ENCODE measurements at regions not wholly inside any gene's neighbourhood (a gene's known extent, or its start where the extent isn't known, plus 50 kb on each side); places are given as distances from the start of the nearest gene placed in this dataset.

- no peaks in the 10 kb centered on the region for H3K4me1 ChIP-seq (ENCODE audit: insufficient read depth, low read length, poor library complexity, severe bottlenecking)
- no peak overlapping the region for H3K4me3 ChIP-seq (ENCODE audit: low read length, poor library complexity, severe bottlenecking)
- H3F3A ChIP-seq (ENCODE audit: low read depth), result no peaks in the 10 kb centered on the region
- H3K27me3 ChIP-seq (ENCODE audit: insufficient read depth, low read length, poor library complexity, severe bottlenecking), result no peaks in the 10 kb centered on the region
- TF ChIP-seq CTCF (conservative IDR thresholded peaks at IDR 0.05; ENCODE audit: low read length) (no peak), EZH2phosphoT487 (IDR thresholded peaks at IDR 0.05; ENCODE audit: borderline replicate concordance) (no peak)
- H3K9ac ChIP-seq (ENCODE audit: low read depth, low read length, poor library complexity, severe bottlenecking), result no peak overlapping the region
- H2AFZ ChIP-seq (ENCODE audit: low read length), result no peak overlapping the region
- no peaks in the 10 kb centered on the region for H3K9me2 ChIP-seq (replicated peaks; ENCODE audit: low read depth, low read length)
- no peak overlapping the region for H3K4me2 ChIP-seq (ENCODE audit: low read depth, low read length, poor library complexity, severe bottlenecking)
- H3K79me2 ChIP-seq (ENCODE audit: insufficient read depth, low read length), result no peaks in the 10 kb centered on the region
- H3K36me3 ChIP-seq (ENCODE audit: insufficient read depth, low read length), result no peaks in the 10 kb centered on the region
- H3K9me3 ChIP-seq (ENCODE audit: insufficient read depth, low read depth, low read length), result no peaks in the 10 kb centered on the region
- no peaks in the 10 kb centered on the region for H4K20me1 ChIP-seq (ENCODE audit: insufficient read depth, low read length, poor library complexity, severe bottlenecking)
Measured at GRCh38 chr2:5236249-5236648, 455.9 kb upstream of the SOX11 start.

- no peak for TF ChIP-seq EZH2phosphoT487 (IDR thresholded peaks at IDR 0.05; ENCODE audit: borderline replicate concordance)
- no peak for TF ChIP-seq CTCF (conservative IDR thresholded peaks at IDR 0.05; ENCODE audit: low read length)
- Histone ChIP-seq H3K79me2 (ENCODE audit: insufficient read depth, low read length) (no peaks in the 10 kb centered on the region), H2AFZ (ENCODE audit: low read length) (no peak overlapping the region), H3K4me1 (ENCODE audit: insufficient read depth, low read length, poor library complexity, severe bottlenecking) (no peaks in the 10 kb centered on the region), H3K27me3 (ENCODE audit: insufficient read depth, low read length, poor library complexity, severe bottlenecking) (no peaks in the 10 kb centered on the region), H3F3A (ENCODE audit: low read depth) (no peaks in the 10 kb centered on the region), H3K9me3 (ENCODE audit: insufficient read depth, low read depth, low read length) (no peaks in the 10 kb centered on the region), H4K20me1 (ENCODE audit: insufficient read depth, low read length, poor library complexity, severe bottlenecking) (no peaks in the 10 kb centered on the region), H3K9ac (ENCODE audit: low read depth, low read length, poor library complexity, severe bottlenecking) (no peak overlapping the region), H3K4me2 (ENCODE audit: low read depth, low read length, poor library complexity, severe bottlenecking) (no peak overlapping the region), H3K9me2 (replicated peaks; ENCODE audit: low read depth, low read length) (no peaks in the 10 kb centered on the region), H3K4me3 (ENCODE audit: low read length, poor library complexity, severe bottlenecking) (no peak overlapping the region), H3K36me3 (ENCODE audit: insufficient read depth, low read length) (no peaks in the 10 kb centered on the region)
Measured at GRCh38 chr2:5242751-5243150, 449.4 kb upstream of the SOX11 start.

GRCh38 chr2:5250482-5250881 lies 441.7 kb upstream of the SOX11 start:
- no peaks in the 10 kb centered on the region for H3K36me3 ChIP-seq (ENCODE audit: insufficient read depth, low read length)
- no peaks in the 10 kb centered on the region for H3F3A ChIP-seq (ENCODE audit: low read depth)
- H4K20me1 ChIP-seq (ENCODE audit: insufficient read depth, low read length, poor library complexity, severe bottlenecking), result no peaks in the 10 kb centered on the region
- H3K79me2 ChIP-seq (ENCODE audit: insufficient read depth, low read length), result no peaks in the 10 kb centered on the region
- H2AFZ ChIP-seq (ENCODE audit: low read length), result no peak overlapping the region
- no peaks in the 10 kb centered on the region for H3K27me3 ChIP-seq (ENCODE audit: insufficient read depth, low read length, poor library complexity, severe bottlenecking)
- no peaks in the 10 kb centered on the region for H3K4me1 ChIP-seq (ENCODE audit: insufficient read depth, low read length, poor library complexity, severe bottlenecking)
- no peaks in the 10 kb centered on the region for H3K9me3 ChIP-seq (ENCODE audit: insufficient read depth, low read depth, low read length)
- H3K4me2 ChIP-seq (ENCODE audit: low read depth, low read length, poor library complexity, severe bottlenecking), result no peak overlapping the region
- no peak overlapping the region for H3K9ac ChIP-seq (ENCODE audit: low read depth, low read length, poor library complexity, severe bottlenecking)
- TF ChIP-seq EZH2phosphoT487 (IDR thresholded peaks at IDR 0.05; ENCODE audit: borderline replicate concordance), result no peak
- no peak for TF ChIP-seq CTCF (conservative IDR thresholded peaks at IDR 0.05; ENCODE audit: low read length)
- no peak overlapping the region for H3K4me3 ChIP-seq (ENCODE audit: low read length, poor library complexity, severe bottlenecking)
- H3K9me2 ChIP-seq (replicated peaks; ENCODE audit: low read depth, low read length), result no peaks in the 10 kb centered on the region
